Colonic mucosa (tissue), 4 donors: ENCODE measurements at regions not wholly inside any gene's neighbourhood (a gene's known extent, or its start where the extent isn't known, plus 50 kb on each side); places are given as distances from the start of the nearest gene placed in this dataset.

Source experiments
- DNase-seq: peaks from one replicate; pipeline ENCODE4 v3.0.0-alpha.2; 2020
- H3K27ac ChIP-seq: fragments of 200-600 bp; one replicate; pipeline ENCODE4 v1.8.0; 2021
- H3K27me3 ChIP-seq: fragments of 200-600 bp; one replicate; pipeline ENCODE4 v1.8.0; 2021
- H3K36me3 ChIP-seq: fragments of 200-600 bp; one replicate; pipeline ENCODE4 v1.8.0; 2021
- H3K4me1 ChIP-seq: fragments of 200-600 bp; one replicate; pipeline ENCODE4 v1.8.0; 2021; ENCODE audit warnings: mild to moderate bottlenecking
- H3K4me3 ChIP-seq: fragments of 200-600 bp; one replicate; pipeline ENCODE4 v1.8.0; 2021
- H3K9ac ChIP-seq, 2 donors: one replicate each; pipeline ENCODE4 v1.7.0; 2013; ENCODE audit warnings: control low read depth in 2 of 2, low read depth in 2 of 2, low read length in 2 of 2
- H3K9me3 ChIP-seq: fragments of 200-600 bp; one replicate; pipeline ENCODE4 v1.8.0; 2021
- intact Hi-C: fragments of 100-400 bp; cut with DNase I; formaldehyde crosslinking; loops from one replicate; pipeline ENCODE4 v1.14.1; 2022
- TF ChIP-seq, protein P1 (sequence below): fragments of 200-600 bp; IDR thresholded peaks from one replicate; pipeline ENCODE4 v1.8.0; 2022; ENCODE audit warnings: antibody characterized with exemption, mild to moderate bottlenecking
- donor health status: healthy.
- donor health status: DM: no; HTN: no; CAD: no.
- donor health status: DM: no; HTN: no; CAD: no.

- no peak for DNase-seq
- Histone ChIP-seq H3K27ac (no peak overlapping the region), H3K27me3 (no peaks in the 10 kb centered on the region), H3K4me3 (no peak overlapping the region), H3K9ac (no peak overlapping the region), H3K36me3 (no peaks in the 10 kb centered on the region), H3K4me1 (no peaks in the 10 kb centered on the region), H3K9me3 (no peaks in the 10 kb centered on the region)
- intact Hi-C loops = no loop called here
- TF ChIP-seq, protein P1, sequence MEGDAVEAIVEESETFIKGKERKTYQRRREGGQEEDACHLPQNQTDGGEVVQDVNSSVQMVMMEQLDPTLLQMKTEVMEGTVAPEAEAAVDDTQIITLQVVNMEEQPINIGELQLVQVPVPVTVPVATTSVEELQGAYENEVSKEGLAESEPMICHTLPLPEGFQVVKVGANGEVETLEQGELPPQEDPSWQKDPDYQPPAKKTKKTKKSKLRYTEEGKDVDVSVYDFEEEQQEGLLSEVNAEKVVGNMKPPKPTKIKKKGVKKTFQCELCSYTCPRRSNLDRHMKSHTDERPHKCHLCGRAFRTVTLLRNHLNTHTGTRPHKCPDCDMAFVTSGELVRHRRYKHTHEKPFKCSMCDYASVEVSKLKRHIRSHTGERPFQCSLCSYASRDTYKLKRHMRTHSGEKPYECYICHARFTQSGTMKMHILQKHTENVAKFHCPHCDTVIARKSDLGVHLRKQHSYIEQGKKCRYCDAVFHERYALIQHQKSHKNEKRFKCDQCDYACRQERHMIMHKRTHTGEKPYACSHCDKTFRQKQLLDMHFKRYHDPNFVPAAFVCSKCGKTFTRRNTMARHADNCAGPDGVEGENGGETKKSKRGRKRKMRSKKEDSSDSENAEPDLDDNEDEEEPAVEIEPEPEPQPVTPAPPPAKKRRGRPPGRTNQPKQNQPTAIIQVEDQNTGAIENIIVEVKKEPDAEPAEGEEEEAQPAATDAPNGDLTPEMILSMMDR = no peak
Measured at GRCh38 chr7:131021902-131022301, 287.9 kb upstream of the KLF14 start.

GRCh38 chr7:131026297-131027000, 292.4 kb upstream of the KLF14 start:
- Histone ChIP-seq H3K27me3 (no peaks in the 10 kb centered on the region), H3K36me3 (no peaks in the 10 kb centered on the region), H3K4me1 (no peaks in the 10 kb centered on the region), H3K27ac (no peak overlapping the region), H3K4me3 (no peak overlapping the region), H3K9me3 (no peaks in the 10 kb centered on the region), H3K9ac (no peak overlapping the region)
- no peak for DNase-seq
- TF ChIP-seq, protein P1 = no peak
- intact Hi-C loops = no loop called here

DNA sequence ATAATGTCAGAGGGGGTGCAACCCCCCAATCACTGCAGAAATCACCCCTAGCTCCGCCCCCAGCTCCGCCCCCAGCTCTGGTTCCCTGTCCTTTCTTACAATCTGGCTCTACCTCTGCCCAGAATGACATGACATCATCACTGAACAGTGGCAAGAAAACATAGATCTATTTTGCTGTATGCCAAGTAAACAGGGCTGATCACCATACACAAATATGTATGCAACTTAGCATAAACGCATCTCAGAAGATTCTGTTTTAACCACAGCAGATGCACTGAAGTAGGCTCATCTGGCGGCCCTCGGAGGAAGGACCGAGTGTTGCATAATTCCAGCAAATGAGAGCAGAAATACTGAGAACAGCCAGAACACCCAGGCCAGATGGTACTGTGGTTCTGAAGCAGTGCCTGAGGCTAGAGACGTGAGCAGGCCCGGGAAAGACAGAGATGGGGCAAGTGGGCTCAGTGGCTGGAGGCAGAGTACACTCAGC, 293.3 kb upstream of the KLF14 start:
- Histone ChIP-seq H3K36me3 (no peaks in the 10 kb centered on the region), H3K4me1 (no peaks in the 10 kb centered on the region), H3K9me3 (no peaks in the 10 kb centered on the region), H3K27me3 (no peaks in the 10 kb centered on the region), H3K4me3 (no peak overlapping the region), H3K27ac (no peak overlapping the region), H3K9ac (no peak overlapping the region)
- TF ChIP-seq, protein P1 = no peak
- intact Hi-C loops = no loop called here
- DNase-seq = no peak

DNA sequence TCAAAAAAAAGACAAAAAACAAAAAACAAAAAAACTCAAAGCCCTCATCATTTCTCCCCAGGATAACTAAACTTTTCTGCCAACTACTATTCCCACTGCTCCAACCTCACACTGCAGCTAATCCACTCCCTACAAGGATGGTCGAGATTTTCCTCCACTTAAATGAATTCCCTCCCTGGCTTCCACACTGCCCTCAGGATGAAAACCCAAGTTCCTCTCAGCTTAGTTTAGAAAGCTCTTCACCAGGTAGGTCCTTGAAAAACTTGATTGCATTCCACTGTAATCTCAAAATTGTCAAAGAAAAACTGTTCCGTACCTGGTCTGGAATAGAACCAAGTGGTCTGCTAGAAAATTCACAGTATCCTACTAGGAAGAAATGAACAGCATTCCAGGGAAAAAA, 294.3 kb upstream of the KLF14 start:
- no peak for DNase-seq
- Histone ChIP-seq H3K27me3 (no peaks in the 10 kb centered on the region), H3K4me3 (no peak overlapping the region), H3K27ac (no peak overlapping the region), H3K4me1 (no peaks in the 10 kb centered on the region), H3K9ac (no peak overlapping the region), H3K36me3 (no peaks in the 10 kb centered on the region), H3K9me3 (no peaks in the 10 kb centered on the region)
- intact Hi-C loops = no loop called here
- TF ChIP-seq, protein P1 = no peak

DNA sequence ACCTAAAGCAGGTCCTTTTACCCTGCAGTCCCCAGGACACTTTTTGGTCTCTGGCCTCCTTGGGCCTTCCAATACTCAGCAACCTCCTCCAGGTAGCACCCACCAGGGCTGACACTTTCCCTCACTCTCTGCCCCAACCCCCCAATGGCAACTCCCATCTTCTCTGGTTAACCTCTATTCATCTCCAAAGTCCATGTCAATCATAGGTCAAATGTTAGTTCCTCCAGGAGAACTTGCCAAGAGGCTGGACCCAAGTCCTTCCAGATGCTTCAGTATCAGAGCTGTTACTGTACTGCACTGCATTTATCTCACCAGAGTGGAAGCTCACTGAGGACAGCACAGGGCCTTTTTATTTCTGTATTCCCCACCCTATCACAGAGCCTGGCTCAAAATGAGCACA, 295.0 kb upstream of the KLF14 start:
- Histone ChIP-seq H3K4me3 (no peak overlapping the region), H3K27ac (no peak overlapping the region), H3K36me3 (no peaks in the 10 kb centered on the region), H3K9ac (no peak overlapping the region), H3K9me3 (no peaks in the 10 kb centered on the region), H3K27me3 (no peaks in the 10 kb centered on the region), H3K4me1 (no peaks in the 10 kb centered on the region)
- intact Hi-C loops = no loop called here
- DNase-seq = no peak
- TF ChIP-seq, protein P1 = no peak
